ENCODE measurements at regions not wholly inside any gene's neighbourhood (a gene's known extent, or its start where the extent isn't known, plus 50 kb on each side); places are given as distances from the start of the nearest gene placed in this dataset.

DNA sequence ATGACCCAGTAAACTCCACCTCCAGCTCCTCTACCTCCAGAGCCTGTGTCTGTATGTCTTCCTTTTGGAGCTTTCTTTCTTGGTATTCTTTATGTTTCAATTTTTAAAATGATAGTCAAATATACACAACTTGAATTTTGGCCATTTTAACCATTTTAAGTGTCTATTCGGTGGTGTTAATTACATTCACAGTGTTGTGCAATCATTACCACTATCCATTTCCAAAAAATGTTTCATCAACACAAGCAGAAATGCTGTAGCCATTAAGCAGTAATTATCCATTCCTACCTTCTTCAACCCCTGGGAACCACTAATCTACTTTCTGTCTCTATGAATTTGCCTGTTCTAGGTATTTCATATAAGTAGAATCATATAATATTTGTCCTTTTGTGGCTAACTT lies 194.5 kb upstream of the TSC22D2 start:
- DNase-seq: no peak

DNA sequence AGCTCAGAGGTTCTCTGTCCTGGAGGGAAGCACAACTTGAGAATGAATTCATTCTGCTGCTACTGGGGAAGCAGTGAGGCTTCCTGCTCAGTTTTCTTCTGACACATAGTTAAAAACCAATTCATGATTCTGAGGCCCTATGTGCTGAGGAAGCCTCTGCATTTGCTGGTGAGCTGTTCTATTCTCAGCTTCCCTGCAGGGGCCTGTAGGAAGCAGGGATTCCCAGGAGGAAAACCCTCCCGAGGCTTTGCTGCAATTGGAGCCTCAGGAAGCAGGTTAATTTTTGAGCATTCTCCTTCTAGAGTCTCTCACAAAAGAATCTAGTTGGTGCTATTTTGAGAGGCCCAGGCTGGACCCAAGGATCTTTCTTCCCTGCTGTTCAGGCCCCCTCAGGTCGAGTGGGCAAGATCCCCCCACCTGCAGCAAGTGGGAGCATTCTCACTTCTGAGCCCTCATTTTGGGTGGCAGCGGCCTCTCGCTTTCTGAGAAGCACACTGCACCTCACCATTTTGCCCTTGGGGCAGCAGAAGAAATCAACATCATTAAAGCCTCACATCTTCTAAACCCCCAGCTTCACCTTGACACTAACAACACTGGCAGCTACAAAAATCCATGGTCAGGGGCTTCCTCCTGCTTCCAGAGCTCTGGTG lies 197.5 kb upstream of the TSC22D2 start:
- no peak for DNase-seq

DNA sequence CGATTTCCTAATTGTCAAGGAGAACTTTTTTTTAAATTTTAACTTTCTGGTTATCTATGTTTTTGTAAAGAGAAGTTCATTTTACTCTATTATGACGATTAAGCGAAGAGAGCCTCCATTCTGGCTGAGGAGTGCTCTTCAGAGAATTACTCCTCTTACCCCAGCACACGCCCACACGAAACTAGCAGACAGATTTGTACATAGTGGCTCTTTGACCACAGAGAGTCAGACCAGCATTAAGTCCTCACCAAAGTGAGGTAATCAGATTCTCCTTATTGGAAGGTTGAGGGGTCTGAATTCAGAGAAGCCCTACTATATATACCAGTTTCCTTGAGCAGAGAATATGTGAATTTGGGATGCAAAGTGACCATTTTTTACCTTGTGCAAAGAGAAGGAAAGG lies 204.8 kb upstream of the TSC22D2 start:
- no peak for DNase-seq

DNA sequence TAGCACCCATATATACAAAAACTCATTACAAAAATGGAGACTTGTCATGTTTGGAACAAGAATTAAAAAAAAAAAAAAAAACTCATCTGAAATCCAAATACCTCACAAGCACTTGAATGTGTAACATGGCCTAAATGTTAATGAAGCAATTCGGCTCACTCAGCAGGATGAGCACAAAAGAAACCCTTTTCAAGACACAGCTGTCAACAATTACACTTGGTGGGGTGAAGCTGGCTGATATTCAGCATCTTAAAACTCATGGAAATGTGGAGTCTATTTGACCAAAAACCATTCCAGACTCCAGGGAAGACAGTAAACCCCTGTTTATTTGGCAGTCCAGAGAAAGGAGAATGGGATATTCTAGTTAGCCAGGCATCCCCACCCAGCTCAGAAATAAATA lies 205.4 kb upstream of the TSC22D2 start:
- no peak for DNase-seq

DNA sequence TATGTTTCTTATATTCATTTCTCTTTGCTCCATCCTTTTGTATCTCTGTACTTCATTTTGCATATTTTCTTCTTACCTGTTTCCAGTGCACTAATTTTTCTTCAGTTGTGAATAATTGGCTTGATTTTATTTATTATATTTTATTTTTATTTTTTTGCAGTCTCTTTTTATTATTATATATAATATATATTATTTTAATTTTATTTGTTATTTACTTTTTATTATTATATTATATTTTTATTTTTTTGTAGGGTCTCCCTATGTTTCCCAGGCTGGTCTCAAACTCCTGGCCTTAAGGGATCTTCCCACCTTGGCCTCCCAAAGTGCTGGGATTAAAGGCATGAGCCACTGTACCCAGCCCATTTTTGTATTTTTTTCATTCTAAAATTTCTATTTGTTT lies 213.1 kb upstream of the TSC22D2 start:
- DNase-seq: no peak

DNA sequence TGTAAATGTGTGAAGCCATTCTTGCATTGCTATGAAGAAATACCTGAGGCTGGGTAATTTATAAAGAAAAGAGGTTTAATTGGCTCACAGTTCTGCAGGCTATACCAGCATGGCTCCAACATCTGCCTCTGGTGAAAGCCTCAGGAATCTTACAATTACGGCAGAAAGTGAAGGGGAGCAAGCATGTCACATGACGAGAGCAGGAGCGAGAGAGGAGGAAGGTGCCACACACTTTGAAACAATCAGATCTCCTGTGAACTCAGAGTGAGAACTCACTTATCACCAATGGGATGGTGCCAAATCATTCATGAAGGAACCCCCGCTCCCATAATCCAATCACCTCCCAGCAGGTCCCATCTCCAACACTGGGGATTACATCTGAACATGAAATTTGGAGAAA lies 213.6 kb upstream of the TSC22D2 start:
- no peak for DNase-seq

DNA sequence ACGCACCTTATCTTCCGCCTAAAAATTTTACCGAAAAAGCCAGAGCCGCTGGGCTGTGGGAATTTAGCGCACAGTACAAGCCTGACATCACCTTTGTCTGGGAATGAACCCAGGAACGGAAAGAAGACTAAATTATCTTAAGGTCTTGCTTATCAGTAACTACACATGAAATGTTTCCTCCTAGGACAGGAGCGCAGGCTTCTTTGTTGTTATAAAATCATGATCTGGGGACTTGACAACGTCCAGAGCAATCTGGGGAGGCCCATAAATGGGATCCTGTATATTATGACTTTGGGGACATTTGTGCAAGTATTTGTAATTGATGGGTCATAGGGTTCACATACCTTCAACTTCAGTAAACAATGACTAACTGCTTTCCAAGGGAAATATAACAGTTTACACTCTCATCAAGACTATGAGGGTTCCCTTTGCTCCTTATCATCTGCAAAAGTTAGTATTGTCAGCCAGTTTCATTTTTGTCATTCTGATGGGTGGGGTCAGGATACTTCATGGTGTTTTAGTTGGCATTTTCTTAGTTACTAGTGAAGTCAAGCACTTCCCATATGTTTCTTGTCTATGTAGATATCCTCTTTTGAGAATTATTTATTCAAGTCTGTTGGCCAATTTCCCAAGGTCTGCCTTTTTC lies 213.9 kb upstream of the PFN2 start:
- no peak for DNase-seq

DNA sequence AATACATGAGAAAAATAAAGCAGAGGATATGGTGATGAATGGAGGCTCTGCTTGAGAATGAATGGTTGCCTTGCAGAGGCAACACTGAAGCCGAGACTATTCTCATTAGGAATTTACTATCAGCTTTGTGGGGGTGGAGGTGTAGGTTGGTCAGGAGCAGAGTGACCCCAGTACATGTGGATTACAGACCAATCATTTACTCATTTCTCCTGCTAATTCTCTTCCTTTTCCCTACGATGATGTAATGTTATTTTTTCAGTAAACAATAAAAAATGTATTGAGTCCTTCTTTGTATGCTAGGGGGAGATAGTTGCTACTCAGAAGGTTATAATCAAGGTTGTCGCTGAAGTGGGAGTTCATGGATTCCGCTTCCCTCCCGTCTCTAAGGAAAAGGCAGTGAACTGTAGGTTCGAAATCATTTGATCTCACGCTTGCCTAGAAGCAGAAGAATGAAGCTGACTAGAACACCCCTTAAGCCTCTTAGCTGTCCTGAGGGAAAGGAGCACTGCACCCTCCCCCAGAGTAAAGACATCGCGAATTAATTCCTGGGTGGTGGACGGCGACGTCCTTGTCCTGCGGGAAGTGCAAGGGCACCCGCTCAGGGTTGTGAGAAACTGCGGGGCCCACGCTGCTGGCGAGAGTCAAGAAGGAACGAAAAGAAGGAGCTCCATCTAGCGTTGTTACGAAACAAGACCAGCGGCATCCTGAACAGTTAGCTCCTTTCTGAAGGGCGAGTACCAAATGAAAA lies 213.2 kb upstream of the PFN2 start:
- DNase-seq: peak; percentile 31

DNA sequence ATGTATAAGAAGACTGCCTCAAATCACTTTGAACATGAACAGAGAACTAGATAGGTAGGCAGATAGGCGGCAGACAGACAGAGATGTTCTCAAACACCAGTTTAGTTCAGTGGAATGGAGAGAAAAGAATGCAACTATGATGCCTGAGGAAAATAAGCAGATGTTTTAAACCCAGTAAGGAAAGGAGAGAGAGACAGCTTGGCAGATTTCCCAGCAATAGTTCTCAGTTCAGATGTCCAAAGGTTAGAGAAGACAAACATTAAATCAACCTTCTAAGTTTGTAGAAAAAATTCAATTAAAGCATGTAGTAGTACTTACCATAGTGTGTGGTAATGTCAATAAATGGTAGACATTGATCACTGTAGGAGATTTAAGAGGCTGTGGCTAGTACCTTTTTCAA lies 209.6 kb upstream of the PFN2 start:
- no peak for DNase-seq

DNA sequence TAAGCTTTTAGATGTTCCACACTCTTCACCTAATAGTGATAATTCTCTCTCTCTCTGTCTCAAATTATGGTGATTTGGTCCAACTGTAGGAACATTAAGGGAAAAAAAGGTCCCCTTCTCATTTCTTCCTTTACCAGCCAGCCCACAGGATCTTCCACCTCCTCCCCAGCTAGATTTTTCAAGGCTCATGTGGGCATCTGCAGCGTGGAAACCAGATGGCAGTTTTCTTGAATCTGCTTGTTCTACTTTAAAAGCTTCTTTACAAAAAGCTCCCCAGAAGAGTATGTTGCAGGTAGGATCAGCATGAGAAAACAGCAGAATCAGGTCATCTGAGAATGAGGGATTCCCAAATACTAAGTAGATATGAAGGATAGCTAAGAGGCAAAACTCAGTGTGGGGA lies 208.6 kb upstream of the PFN2 start:
- no peak for DNase-seq

DNA sequence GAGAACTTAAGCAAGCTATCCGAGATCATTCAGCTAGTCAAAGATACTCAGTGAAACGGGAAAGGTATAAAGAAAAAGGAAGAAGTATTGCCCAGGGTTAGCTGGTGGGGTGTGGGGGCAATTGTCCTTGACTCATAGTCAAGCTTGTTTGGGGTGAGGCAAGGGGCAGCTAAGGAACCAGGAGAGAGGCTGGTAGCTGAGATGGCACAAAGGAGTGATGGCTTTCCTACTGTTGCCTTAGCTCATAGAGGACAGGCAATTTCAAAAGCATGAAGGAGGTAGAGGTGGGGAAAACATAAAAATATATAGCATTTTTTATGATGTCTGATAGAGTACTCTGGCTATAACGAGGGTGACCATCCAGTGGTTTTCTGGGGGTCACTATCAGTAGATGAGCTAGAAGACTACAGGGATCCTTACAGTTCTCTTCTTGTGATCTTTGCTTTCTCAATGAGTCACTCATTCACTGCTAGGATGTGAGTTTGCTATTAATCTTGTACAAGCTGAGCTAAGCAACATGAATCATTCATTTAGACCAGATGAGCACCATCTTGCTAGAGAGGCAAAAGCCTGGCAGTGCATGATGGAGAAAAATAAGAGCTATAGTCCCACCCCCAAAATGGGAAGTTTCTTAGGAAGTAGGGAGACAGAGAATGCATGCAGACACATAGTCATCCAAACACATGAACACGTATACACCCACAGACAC lies 207.1 kb upstream of the PFN2 start:
- no peak for DNase-seq

DNA sequence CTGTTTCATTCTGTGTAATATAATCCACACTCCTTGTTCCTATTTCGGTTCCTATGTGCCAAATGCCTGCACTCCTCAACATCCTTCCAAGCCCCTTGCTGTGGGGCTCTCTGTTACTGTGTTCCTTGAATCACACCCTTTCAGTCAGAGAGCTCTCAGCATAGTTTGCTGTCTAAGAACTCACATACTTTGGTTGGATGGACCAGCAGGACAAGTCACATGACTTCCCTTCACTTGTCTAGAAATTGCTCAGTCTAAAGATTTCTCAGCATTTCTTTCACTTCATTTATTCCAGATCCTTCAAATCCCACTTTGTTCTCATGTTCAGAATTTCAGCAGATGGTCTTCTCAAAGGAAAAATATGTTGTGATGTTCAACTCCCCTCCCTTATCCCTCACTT lies 203.5 kb upstream of the PFN2 start:
- DNase-seq: no peak

DNA sequence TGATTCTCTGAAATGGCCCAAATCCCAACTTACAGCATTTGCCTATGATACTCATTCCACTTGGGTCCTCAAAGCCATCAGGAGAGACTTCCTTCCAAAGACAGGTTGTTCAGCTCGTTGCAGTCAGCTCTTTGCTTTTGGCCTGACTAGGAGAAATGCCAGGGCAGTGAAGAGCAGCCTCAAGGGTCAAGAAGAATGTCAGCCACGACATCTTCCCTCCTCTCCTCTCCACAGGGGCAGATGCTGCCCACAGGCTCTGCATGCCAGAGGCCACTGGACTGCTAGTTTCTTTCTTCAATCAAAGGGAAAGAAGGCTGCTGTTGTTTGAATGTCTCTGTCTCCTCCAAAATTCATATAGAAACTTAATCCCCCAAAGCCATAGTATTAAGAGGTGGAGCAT lies 201.7 kb upstream of the PFN2 start:
- DNase-seq: no peak

DNA sequence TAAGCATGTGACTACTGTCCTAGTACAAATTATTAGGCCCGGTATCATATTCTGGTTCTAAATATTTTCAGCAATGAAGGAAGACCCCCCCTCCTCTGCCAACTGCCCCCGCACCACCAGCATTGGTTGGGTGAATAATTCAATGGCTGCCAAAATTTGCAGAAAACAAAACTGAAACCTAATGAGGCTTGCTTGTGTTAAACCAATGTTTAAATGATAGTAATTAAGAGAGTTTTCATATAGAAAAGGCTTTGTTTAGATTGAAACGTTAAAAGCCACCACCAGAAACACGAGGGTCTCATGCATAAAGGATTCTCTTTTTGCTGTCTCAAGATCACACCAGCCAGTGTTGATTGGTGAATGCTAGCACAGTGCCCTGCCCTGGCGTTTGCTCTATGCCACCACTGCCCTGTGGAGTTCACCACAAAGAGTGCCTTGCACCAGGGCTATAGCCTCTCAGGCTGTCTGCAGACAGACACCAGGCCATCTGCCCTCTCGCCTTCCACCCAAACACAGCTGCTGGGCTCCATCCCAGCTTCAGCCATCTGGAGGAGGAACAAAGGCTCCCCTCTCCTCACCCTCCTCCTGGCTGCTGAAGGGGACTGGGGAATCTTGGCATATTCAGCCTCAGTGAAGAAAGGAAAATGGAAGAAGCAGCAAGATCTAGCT lies 200.3 kb upstream of the PFN2 start:
- DNase-seq: no peak

DNA sequence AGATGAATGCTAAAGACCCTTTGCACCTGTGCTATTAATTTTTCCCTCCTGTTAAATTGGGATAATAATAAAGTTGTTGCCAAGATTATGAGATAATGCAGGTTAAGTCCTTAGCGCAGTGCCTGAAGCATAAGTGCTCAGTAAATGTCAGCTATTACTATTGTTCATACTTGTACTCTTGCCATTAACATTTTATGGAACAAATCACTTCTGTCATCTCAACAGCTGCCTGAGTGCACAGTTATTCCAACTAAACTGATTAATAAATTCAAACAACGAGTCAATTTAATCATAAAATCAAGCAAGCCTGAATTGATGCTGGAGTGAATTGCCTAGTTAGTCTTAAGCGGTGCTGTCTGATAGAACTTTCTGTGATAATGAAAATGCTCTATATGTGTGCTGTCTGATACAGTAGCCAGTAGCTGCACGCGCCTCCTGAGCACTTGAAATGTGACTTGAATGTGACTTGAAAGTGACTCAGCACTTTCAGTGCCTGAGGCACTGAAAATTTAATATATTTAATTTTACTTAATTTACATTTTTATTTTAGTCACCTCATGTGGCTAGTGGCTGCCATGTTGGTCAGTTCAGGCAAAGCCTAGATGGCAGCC lies 198.7 kb upstream of the PFN2 start:
- DNase-seq: no peak

DNA sequence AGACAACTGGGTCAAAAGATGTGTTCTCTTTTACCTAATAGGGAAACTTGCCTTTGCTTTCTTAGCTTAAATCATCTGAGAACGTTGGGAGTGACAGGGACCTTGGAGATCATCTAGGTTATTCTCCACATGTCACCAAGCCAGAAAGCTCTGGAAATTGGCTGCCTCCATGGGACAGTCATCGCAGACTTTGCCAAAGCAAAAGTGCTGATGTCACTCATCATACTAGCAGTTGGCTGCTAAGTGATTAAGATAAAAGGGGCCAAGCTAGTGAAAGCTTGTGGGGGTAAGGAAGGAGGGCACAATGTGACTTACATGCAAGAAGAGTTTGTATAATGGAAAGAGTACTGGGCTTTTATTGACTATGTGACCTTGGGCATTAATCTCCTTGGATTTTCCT lies 198.0 kb upstream of the PFN2 start:
- no peak for DNase-seq

DNA sequence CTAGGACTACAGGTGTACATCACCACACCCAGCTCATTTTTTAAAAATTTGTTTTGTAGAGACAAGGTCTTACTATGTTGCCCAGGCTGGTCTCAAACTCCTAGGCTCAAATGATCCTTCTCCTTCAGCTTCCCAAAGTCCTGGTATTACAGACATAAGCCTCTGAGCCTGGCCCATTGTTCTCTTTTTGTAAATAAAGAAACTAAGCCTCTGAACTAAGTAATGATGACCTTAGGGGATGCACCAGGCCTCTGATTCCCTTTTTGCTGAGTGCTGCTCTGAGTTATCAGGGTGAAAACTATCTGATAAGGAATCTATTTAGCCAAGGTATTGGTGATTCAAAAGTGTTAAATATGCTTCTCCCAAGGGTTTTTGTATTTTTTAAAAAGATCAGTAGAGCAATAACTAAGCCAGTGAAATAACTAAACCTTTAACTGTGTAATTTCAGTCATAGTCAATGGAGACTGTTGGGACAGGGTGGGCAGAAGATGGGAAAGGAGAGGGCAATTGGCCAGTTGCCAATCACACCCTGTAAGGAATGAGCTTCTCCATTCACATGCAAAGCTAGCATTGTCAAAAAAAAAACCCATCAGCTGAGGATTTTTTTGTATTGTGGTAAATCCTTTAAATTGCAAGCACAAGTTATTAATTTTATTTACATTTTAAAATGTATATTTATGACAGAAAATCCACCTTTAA lies 194.8 kb upstream of the PFN2 start:
- DNase-seq: no peak

DNA sequence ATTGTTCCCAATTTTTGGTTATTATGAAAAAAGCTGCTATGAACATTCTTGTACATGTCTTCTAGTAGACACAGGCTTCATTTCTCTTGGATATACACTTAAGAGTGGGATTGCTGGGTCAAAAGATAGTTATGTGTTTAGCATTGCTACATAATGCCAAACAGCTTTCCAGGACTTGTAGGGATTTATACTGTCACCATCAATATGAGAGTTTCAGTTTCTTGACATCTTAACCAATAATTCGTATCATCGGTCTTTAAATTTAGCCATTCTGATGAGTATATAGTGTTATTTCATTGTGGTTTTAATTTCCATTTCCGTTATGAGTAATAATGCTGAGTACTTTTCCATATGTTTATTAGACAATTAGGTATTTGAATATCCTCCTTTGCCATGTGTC lies 190.3 kb upstream of the PFN2 start:
- no peak for DNase-seq

DNA sequence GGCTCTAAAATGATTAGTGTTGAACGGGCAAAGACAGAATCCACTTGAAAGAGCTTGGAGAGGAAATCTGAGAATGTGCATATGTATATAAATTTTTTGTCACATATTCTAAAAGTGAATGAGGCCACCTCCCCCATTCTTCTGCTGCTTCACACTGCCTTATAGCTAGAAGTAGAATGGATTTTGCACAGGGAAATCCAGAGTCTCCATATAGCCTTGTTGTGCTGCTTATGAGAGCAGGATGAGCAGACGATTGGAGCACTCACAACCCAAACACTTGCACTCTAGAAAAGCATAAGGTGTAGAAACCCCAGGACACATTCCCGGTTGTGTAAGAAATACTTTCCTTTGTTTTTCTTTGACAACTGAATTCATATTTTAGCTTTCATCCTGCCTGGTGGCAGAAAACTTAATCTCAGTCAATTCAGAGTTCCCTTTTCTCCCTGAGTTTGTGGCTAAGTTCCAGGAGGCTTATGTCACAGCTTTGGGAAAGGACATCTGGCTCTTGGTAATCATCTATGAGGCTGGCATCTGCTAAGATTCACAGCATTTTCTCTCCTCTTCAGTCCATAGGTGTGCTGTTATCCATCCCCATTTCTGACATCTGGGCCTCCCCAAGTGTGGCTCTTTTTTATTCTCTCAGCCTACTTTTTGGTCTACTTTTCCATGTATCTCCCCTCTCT lies 188.4 kb upstream of the PFN2 start:
- no peak for DNase-seq

DNA sequence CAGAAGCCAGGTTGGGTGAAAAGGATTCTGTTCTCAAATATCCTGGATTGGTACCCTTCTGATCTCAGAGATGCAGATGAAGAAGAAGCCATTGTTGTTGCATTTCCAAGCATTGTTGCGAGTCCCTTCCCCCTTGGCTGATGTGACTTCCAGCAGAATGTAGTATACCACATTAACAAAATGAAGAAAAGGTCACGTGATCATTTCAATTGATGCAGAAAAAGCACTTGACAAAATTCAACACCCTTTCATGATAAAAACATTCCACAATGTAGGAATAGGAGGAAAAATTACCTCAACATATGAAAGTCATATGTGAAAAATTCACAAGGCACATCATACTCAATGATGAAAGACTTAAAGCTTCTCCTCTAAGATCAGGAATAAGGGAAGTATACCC lies 181.9 kb upstream of the PFN2 start:
- no peak for DNase-seq

DNA sequence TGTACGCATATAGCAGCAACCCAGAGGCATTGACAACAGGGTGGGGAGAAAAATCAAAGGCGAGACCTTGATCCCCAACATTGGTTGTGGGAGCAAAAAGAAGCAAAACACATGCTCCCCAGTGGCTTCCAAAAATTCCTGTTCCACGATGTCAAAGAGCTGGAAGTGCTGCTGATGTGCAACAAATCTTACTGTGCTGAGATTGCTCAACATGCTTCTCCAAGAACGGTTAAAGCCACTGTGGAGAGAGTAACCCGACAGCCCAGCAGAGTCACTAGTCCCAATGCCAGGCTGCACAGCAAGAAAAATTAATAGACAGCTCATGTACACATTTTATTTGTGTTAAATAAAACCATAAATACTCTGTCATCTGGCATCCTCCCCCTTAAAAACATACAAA lies 179.9 kb upstream of the PFN2 start:
- DNase-seq: no peak

DNA sequence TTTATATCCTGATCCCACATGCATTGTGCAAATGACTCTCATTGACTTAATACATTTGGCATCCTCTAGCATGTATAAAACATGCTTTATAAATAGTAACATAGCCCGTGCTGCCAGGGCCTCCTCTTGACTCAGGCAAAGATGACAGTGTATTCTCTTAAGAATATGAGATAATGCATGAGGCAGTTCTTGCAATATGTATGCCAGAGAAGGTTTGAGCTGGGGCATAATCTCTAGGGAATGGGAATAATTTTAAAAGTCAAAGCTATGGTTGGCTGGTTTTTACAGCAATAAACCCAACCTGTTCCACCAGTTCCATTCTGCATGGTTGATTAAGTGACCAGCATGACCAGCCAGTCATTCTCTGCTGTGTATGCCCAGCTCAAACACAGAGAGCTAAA lies 179.0 kb upstream of the PFN2 start:
- DNase-seq: no peak

All from activated CD4-positive, CD25-positive, alpha-beta regulatory T cell treated with anti-CD3 and anti-CD28 coated beads, Interleukin-2, amount 50 U/mL, for 72 hours (primary cell).